ENCODE measurements at regions not wholly inside any gene's neighbourhood (a gene's known extent, or its start where the extent isn't known, plus 50 kb on each side); places are given as distances from the start of the nearest gene placed in this dataset.
A peak's percentile ranks its signal among the peaks of the same experiment; 100 is the strongest.

- no peak for DNase-seq
- H4K20me1 ChIP-seq (ENCODE audit: insufficient read depth, low read length), result no peaks in the 10 kb centered on the region
- no peak overlapping the region for H3K9ac ChIP-seq (ENCODE audit: insufficient read depth, low read length, poor library complexity, severe bottlenecking)
- Mint-ChIP-seq H3K27ac (no peak overlapping the region), H3K9me3 (peaks cover 0 to 2% (median 0%) of the 10 kb centered on the region in 7 donors), H3K4me1 (peaks cover 7% of the 10 kb centered on the region), H3K36me3 (no peaks in the 10 kb centered on the region), H3K4me3 (no peak overlapping the region), H3K27me3 (ENCODE audit: low read depth in 3 of 3) (peaks cover 0 to 10% (median 1%) of the 10 kb centered on the region in 3 donors)
- no peak overlapping the region for H3K4me3 ChIP-seq (replicated peaks in 1 of 3; ENCODE audit: low read depth in 2 of 3, low read length in 3 of 3)
- no peaks in the 10 kb centered on the region for H3K79me2 ChIP-seq (ENCODE audit: insufficient read depth, low read length)
- intact Hi-C loops (cut with micrococcal nuclease), result no loop called here
- no peaks in the 10 kb centered on the region for H3K9me3 ChIP-seq (replicated peaks in 1 of 2; ENCODE audit: control insufficient read depth in 1 of 2, insufficient read depth in 1 of 2, low read length in 2 of 2)
- no peaks in the 10 kb centered on the region for H3K36me3 ChIP-seq (replicated peaks in 1 of 2; ENCODE audit: control insufficient read depth in 1 of 2, insufficient read depth in 2 of 2, low read length in 2 of 2)
- no peak overlapping the region for H3K27ac ChIP-seq (ENCODE audit: low read depth in 1 of 2, low read length in 2 of 2)
- H3K4me1 ChIP-seq (ENCODE audit: control insufficient read depth in 1 of 2, insufficient read depth in 2 of 2, low read length in 2 of 2), result peaks cover 6 to 7% of the 10 kb centered on the region in 2 donors
- no peak overlapping the region for H3K4me2 ChIP-seq (replicated peaks; ENCODE audit: extremely low read depth, low read length, poor library complexity, severe bottlenecking)
- no peaks in the 10 kb centered on the region for H3K27me3 ChIP-seq (ENCODE audit: control insufficient read depth in 2 of 2, insufficient read depth in 2 of 2, low read length in 2 of 2)
- no CpG with 5 or more reads among the region's 2 CpGs for WGBS (ENCODE audit: insufficient coverage)
- no peak overlapping the region for H2AFZ ChIP-seq (ENCODE audit: insufficient read depth, low read depth, low read length, poor library complexity, severe bottlenecking)
- no peak for TF ChIP-seq CTCF (IDR thresholded peaks at IDR 0.05)
Observed at GRCh38 chr11:15810525-15810924, 545.8 kb downstream of the SOX6 start.

DNA sequence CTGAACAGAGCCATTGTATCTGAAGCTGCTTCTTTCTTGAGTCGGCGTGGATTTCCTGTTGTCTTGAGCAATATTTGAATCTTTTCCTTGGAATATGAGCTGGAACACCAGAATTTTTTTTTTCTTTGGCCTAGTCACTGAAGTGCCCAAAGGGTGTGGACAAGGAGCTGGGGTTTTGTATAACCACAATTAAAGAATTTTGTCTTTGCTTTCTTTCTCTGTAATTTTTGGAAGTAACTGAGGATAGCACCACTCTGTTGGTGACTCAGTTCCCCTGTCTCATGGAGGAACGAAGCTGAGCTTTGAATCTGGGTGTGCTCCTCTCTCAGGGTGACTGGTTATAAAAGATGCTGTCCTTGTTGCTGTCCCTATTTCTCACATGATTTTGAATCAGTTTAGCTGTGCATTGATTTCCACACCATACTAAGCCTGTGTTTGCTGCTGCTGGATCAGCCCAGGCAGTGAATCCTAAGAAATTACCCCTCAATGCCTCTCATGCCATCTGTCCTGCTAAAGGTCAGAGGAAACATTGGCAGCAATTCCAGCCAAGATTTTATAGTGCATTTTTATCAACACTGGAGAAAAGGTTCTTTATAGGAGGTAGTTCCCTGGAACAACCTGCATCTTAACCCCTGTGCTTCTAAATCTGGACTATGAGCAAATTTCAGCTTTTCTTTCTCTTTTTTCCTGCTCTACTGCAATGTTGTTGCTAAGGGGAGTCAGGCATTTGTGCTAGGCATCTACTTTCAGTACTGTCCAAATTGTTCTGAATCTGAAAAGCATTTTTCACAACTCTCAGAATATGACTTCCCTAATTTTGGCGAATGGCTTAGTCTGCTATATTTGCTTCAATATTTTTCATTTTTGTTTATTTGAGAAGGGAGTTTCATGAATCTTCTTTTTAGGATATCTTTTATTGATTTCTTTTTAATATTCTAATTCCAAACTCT lies 540.8 kb downstream of the SOX6 start:
- intact Hi-C loops (cut with micrococcal nuclease), result loop anchor here in 1 of 2 donors (1.0 kb wide), 1 partner anchor 15 kb away; no protein-coding TSS in a partner anchor
- Mint-ChIP-seq H3K9me3 (peaks cover 0 to 2% (median 0%) of the 10 kb centered on the region in 7 donors), H3K27me3 (ENCODE audit: low read depth in 3 of 3) (peaks cover 0 to 11% (median 5%) of the 10 kb centered on the region in 3 donors), H3K27ac (peak overlapping the region; percentile 92 to 97 (median 95)), H3K4me1 (peaks cover 40% of the 10 kb centered on the region), H3K4me3 (peak overlapping the region; percentile 17 to 77), H3K36me3 (no peaks in the 10 kb centered on the region)
- Histone ChIP-seq H3K27me3 (ENCODE audit: control insufficient read depth in 2 of 2, insufficient read depth in 2 of 2, low read length in 2 of 2) (no peaks in the 10 kb centered on the region), H3K79me2 (ENCODE audit: insufficient read depth, low read length) (no peaks in the 10 kb centered on the region), H3K27ac (ENCODE audit: low read depth in 1 of 2, low read length in 2 of 2) (peak overlapping the region; percentile 45 to 90), H3K9me3 (replicated peaks in 1 of 2; ENCODE audit: control insufficient read depth in 1 of 2, insufficient read depth in 1 of 2, low read length in 2 of 2) (no peaks in the 10 kb centered on the region), H3K4me2 (replicated peaks; ENCODE audit: extremely low read depth, low read length, poor library complexity, severe bottlenecking) (peak overlapping the region; percentile 49), H4K20me1 (ENCODE audit: insufficient read depth, low read length) (no peaks in the 10 kb centered on the region), H3K36me3 (replicated peaks in 1 of 2; ENCODE audit: control insufficient read depth in 1 of 2, insufficient read depth in 2 of 2, low read length in 2 of 2) (no peaks in the 10 kb centered on the region), H3K4me3 (replicated peaks in 1 of 3; ENCODE audit: low read depth in 2 of 3, low read length in 3 of 3) (peak overlapping the region; percentile 12 to 40 (median 33)), H3K4me1 (ENCODE audit: control insufficient read depth in 1 of 2, insufficient read depth in 2 of 2, low read length in 2 of 2) (peaks cover 30 to 35% of the 10 kb centered on the region in 2 donors), H2AFZ (ENCODE audit: insufficient read depth, low read depth, low read length, poor library complexity, severe bottlenecking) (no peak overlapping the region), H3K9ac (ENCODE audit: insufficient read depth, low read length, poor library complexity, severe bottlenecking) (peak overlapping the region; percentile 46)
- TF ChIP-seq CTCF (IDR thresholded peaks at IDR 0.05), result no peak
- DNase-seq, result peak; percentile 53 to 79 (median 71)
- 60% methylated on average over 1 of the region's 4 CpGs for WGBS (ENCODE audit: insufficient coverage)
